ENCODE measurements at regions not wholly inside any gene's neighbourhood (a gene's known extent, or its start where the extent isn't known, plus 50 kb on each side); places are given as distances from the start of the nearest gene placed in this dataset.

DNA sequence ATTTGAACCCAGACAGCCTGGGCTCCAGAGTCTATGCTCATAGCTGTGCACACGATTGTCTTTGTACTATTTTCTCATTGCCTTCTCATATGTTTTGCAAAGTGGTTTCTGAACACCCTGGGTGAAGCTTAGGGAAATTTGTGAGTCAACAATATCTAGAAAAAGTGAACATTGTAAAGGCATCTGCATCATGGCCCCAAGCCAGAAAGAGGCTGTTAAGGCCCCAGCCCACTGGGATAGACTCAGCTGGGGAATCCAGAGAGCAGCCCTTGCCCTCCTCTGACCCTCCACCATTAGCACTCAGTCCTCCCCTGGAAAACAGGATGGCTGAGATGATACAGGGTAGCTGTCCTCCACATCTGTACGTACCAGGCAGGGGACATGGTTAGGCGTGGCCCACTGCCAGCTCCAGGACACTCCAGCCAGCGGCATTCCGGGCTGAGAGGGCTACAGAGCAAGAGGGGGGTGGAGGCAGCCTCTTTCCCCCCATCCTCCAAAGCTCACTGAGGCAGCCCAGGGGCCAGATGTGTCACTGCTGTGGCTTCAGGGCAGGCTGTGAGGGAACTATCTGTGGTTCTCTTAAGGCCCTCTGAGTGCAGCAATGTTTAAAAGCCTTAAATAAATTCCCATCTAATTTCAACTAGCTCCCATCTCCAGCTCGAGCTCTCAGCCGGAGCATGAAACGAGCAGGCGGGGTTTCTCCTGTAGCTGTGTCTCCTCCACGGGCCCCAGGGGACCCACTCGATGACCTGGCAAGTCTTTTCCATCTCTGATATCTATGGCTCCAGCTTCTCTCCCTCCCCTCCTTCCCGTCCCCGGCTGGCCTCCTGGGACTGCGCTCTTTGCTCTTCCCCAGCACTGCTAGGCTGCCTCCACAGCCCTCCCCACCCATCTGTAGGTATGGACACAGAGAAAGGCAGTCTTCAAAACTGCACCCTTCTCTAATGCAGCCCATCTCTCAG, 209.4 kb upstream of the LRFN2 start:
- H3K9ac ChIP-seq (ENCODE audit: insufficient read depth in 1 of 2, low read length in 2 of 2): no peak overlapping the region
- H3K4me3 ChIP-seq: no peak overlapping the region
- DNase-seq (peak; percentile 53 to 72 (median 59)), ATAC-seq (ENCODE audit: insufficient read depth, low FRiP score) (no peak)
- peaks cover 0 to 2% (median 0%) of the 10 kb centered on the region in 4 donors for H3K9me3 ChIP-seq (ENCODE audit: control insufficient read depth in 4 of 4, insufficient read depth in 3 of 4, low read length in 3 of 4)
- no peak overlapping the region for H3K27ac ChIP-seq (ENCODE audit: low read depth in 1 of 2, low read length in 1 of 2)
- H3K36me3 ChIP-seq (ENCODE audit: control insufficient read depth in 4 of 4, insufficient read depth in 4 of 4, low read length in 4 of 4): no peaks in the 10 kb centered on the region
- H3K27me3 ChIP-seq (ENCODE audit: control insufficient read depth in 3 of 3, insufficient read depth in 3 of 3, low read length in 2 of 3): no peaks in the 10 kb centered on the region
- 75 to 89% methylated on average over 14 of the region's 14 CpGs for WGBS, 2 donors
- H3K4me1 ChIP-seq (ENCODE audit: control insufficient read depth in 5 of 5, insufficient read depth in 5 of 5, low read length in 5 of 5): peaks cover 0 to 18% (median 6%) of the 10 kb centered on the region in 5 donors
- TF ChIP-seq, protein P1, sequence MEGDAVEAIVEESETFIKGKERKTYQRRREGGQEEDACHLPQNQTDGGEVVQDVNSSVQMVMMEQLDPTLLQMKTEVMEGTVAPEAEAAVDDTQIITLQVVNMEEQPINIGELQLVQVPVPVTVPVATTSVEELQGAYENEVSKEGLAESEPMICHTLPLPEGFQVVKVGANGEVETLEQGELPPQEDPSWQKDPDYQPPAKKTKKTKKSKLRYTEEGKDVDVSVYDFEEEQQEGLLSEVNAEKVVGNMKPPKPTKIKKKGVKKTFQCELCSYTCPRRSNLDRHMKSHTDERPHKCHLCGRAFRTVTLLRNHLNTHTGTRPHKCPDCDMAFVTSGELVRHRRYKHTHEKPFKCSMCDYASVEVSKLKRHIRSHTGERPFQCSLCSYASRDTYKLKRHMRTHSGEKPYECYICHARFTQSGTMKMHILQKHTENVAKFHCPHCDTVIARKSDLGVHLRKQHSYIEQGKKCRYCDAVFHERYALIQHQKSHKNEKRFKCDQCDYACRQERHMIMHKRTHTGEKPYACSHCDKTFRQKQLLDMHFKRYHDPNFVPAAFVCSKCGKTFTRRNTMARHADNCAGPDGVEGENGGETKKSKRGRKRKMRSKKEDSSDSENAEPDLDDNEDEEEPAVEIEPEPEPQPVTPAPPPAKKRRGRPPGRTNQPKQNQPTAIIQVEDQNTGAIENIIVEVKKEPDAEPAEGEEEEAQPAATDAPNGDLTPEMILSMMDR (IDR thresholded peaks at IDR 0.05; ENCODE audit: control extremely low read depth, extremely low read depth): no peak

DNA sequence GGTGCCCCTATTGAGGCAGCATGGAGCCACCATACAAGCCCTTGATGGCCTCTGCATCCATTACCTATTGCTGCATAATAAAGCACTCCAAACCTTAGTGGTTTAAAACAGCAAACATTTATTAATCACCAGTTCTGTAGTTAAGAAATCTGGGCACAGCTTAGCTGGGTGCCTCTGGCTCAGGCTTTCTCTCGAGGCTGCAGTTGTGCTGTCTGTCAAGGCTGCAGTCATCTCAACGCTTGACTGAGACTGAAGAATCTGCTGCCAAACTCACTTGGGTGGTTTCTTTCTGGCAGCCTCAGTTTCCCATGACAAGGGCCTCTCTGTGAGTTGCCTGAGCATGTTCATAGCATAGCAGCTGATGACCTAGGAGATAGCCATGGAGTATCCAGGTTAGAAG, 207.4 kb upstream of the LRFN2 start:
- no peaks in the 10 kb centered on the region for H3K27me3 ChIP-seq (ENCODE audit: control insufficient read depth in 3 of 3, insufficient read depth in 3 of 3, low read length in 2 of 3)
- no peak overlapping the region for H3K27ac ChIP-seq (ENCODE audit: low read depth in 1 of 2, low read length in 1 of 2)
- DNase-seq (no peak), ATAC-seq (ENCODE audit: insufficient read depth, low FRiP score) (no peak)
- TF ChIP-seq, protein P1 (IDR thresholded peaks at IDR 0.05; ENCODE audit: control extremely low read depth, extremely low read depth): no peak
- no peaks in the 10 kb centered on the region for H3K36me3 ChIP-seq (ENCODE audit: control insufficient read depth in 4 of 4, insufficient read depth in 4 of 4, low read length in 4 of 4)
- WGBS, 2 donors: 77 to 78% methylated on average over 2 of the region's 2 CpGs
- H3K9ac ChIP-seq (ENCODE audit: insufficient read depth in 1 of 2, low read length in 2 of 2): no peak overlapping the region
- H3K4me1 ChIP-seq (ENCODE audit: control insufficient read depth in 5 of 5, insufficient read depth in 5 of 5, low read length in 5 of 5): peaks cover 0 to 15% (median 5%) of the 10 kb centered on the region in 5 donors
- H3K9me3 ChIP-seq (ENCODE audit: control insufficient read depth in 4 of 4, insufficient read depth in 3 of 4, low read length in 3 of 4): peaks cover 0 to 2% (median 0%) of the 10 kb centered on the region in 4 donors
- no peak overlapping the region for H3K4me3 ChIP-seq

DNA sequence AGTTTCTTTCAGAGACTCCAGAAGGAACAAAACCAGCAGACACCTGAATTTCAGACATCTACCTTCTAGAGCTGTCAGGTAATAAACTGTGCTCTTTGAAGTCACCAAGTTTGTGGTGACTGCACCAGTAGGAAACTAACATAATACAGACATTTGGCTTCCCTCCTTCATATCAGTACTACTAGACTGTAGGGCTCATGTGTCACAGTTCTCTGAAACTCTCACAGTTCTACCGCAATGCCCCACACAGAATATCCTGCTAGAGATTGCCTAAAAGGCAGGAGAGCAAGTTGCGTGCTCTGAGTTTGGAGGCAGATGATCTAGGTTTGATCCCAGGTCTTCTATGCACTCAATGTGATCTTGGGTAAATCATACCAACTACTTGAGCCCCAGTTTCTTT, 205.0 kb upstream of the LRFN2 start:
- Histone ChIP-seq H3K4me3 (no peak overlapping the region), H3K27ac (ENCODE audit: low read depth in 1 of 2, low read length in 1 of 2) (no peak overlapping the region), H3K9me3 (ENCODE audit: control insufficient read depth in 4 of 4, insufficient read depth in 3 of 4, low read length in 3 of 4) (no peaks in the 10 kb centered on the region), H3K27me3 (ENCODE audit: control insufficient read depth in 3 of 3, insufficient read depth in 3 of 3, low read length in 2 of 3) (no peaks in the 10 kb centered on the region), H3K9ac (ENCODE audit: insufficient read depth in 1 of 2, low read length in 2 of 2) (no peak overlapping the region), H3K36me3 (ENCODE audit: control insufficient read depth in 4 of 4, insufficient read depth in 4 of 4, low read length in 4 of 4) (no peaks in the 10 kb centered on the region), H3K4me1 (ENCODE audit: control insufficient read depth in 5 of 5, insufficient read depth in 5 of 5, low read length in 5 of 5) (peaks cover 0 to 27% (median 11%) of the 10 kb centered on the region in 5 donors)
- ATAC-seq (ENCODE audit: insufficient read depth, low FRiP score): no peak
- TF ChIP-seq, protein P1 (IDR thresholded peaks at IDR 0.05; ENCODE audit: control extremely low read depth, extremely low read depth): no peak
- WGBS, 2 donors: 95 to 97% methylated on average over 2 of the region's 2 CpGs
- no peak for DNase-seq
